H9 (cell line): ENCODE measurements at regions not wholly inside any gene's neighbourhood (a gene's known extent, or its start where the extent isn't known, plus 50 kb on each side); places are given as distances from the start of the nearest gene placed in this dataset.

ENCODE experiments used
- DNase-seq: peaks from one replicate; pipeline ENCODE4 v3.0.0-alpha.2; 2017
- H2AFZ ChIP-seq: one replicate; pipeline ENCODE4 v1.6.1; 2013; ENCODE audit warnings: mild to moderate bottlenecking, low read length, control low read depth, moderate library complexity
- H2AK5ac ChIP-seq: 2 replicates; pipeline ENCODE4 v1.6.1; 2013; ENCODE audit warnings: low read length, control low read depth, mixed read lengths; ENCODE audit not compliant: insufficient read length
- H2BK120ac ChIP-seq: one replicate; pipeline ENCODE4 v1.6.1; 2013; ENCODE audit warnings: low read depth, mild to moderate bottlenecking, low read length, control low read depth, inconsistent platforms; ENCODE audit not compliant: poor library complexity, severe bottlenecking
- H2BK12ac ChIP-seq: 2 replicates; pipeline ENCODE4 v1.6.1; 2013; ENCODE audit warnings: low read length, control low read depth, mixed read lengths, low read depth; ENCODE audit not compliant: insufficient read length
- H2BK15ac ChIP-seq: 2 replicates; pipeline ENCODE4 v1.6.1; 2013; ENCODE audit warnings: low read depth, low read length, control low read depth
- H2BK20ac ChIP-seq: one replicate; pipeline ENCODE4 v1.6.1; 2013; ENCODE audit warnings: low read depth, mild to moderate bottlenecking, low read length, control low read depth, inconsistent platforms; ENCODE audit not compliant: poor library complexity, severe bottlenecking
- H2BK5ac ChIP-seq: 2 replicates; pipeline ENCODE4 v1.6.1; 2013; ENCODE audit warnings: low read length, control low read depth, mixed read lengths; ENCODE audit not compliant: insufficient read length
- H3K14ac ChIP-seq: 2 replicates; pipeline ENCODE4 v1.6.1; 2013; ENCODE audit warnings: low read length, control low read depth; ENCODE audit not compliant: insufficient read depth
- H3K18ac ChIP-seq: 2 replicates; pipeline ENCODE4 v1.6.1; 2013; ENCODE audit warnings: low read depth, mild to moderate bottlenecking, mixed read lengths, low read length, control low read depth; ENCODE audit not compliant: insufficient read length
- H3K23ac ChIP-seq: 2 replicates; pipeline ENCODE4 v1.6.1; 2013; ENCODE audit warnings: low read length, control low read depth, mixed read lengths, low read depth; ENCODE audit not compliant: insufficient read length
- H3K23me2 ChIP-seq: 2 replicates; pipeline ENCODE4 v1.6.1; 2013; ENCODE audit warnings: low read depth, mild to moderate bottlenecking, mixed read lengths, low read length, control low read depth; ENCODE audit not compliant: insufficient read length, poor library complexity, severe bottlenecking
- H3K27ac ChIP-seq: 2 replicates; pipeline ENCODE4 v1.5.1; 2013; ENCODE audit warnings: low read length, control low read depth, mixed read lengths, low read depth; ENCODE audit not compliant: insufficient read length
- H3K27me3 ChIP-seq: 2 replicates; pipeline ENCODE4 v1.6.1; 2013; ENCODE audit warnings: low read length, control low read depth, inconsistent platforms; ENCODE audit not compliant: insufficient read depth
- H3K4ac ChIP-seq: 2 replicates; pipeline ENCODE4 v1.6.1; 2013; ENCODE audit warnings: low read depth, mild to moderate bottlenecking, control low read depth, inconsistent platforms, low read length, moderate library complexity
- H3K4me1 ChIP-seq: 2 replicates; pipeline ENCODE4 v1.6.1; 2013; ENCODE audit warnings: low read length, control low read depth, inconsistent platforms; ENCODE audit not compliant: insufficient read depth
- H3K4me2 ChIP-seq: 2 replicates; pipeline ENCODE4 v1.6.1; 2013; ENCODE audit warnings: low read length, control low read depth, mixed read lengths; ENCODE audit not compliant: insufficient read length, insufficient read depth
- H3K56ac ChIP-seq: 2 replicates; pipeline ENCODE4 v1.6.1; 2013; ENCODE audit warnings: low read depth, mild to moderate bottlenecking, mixed read lengths, low read length, control low read depth; ENCODE audit not compliant: insufficient read length
- H3K79me1 ChIP-seq: 2 replicates; pipeline ENCODE4 v1.6.1; 2013; ENCODE audit warnings: low read depth, mild to moderate bottlenecking, moderate library complexity, low read length, control low read depth, inconsistent platforms; ENCODE audit not compliant: insufficient read depth, poor library complexity, severe bottlenecking
- H3K79me2 ChIP-seq: 2 replicates; pipeline ENCODE4 v1.6.1; 2013; ENCODE audit warnings: low read length, control low read depth, inconsistent platforms; ENCODE audit not compliant: insufficient read depth
- H3K9ac ChIP-seq: 2 replicates; pipeline ENCODE4 v1.6.1; 2013; ENCODE audit warnings: low read length, control low read depth, mixed read lengths; ENCODE audit not compliant: insufficient read length; ENCODE audit errors: extremely low read depth
- H3K9me3 ChIP-seq: one replicate; pipeline ENCODE4 v1.6.1; 2013; ENCODE audit warnings: low read depth, low read length, inconsistent platforms; ENCODE audit not compliant: control insufficient read depth
- H3T11ph ChIP-seq: one replicate; pipeline ENCODE4 v1.6.1; 2013; ENCODE audit warnings: mild to moderate bottlenecking, low read length, control low read depth, inconsistent platforms
- H4K20me1 ChIP-seq: one replicate; pipeline ENCODE4 v1.6.1; 2013; ENCODE audit not compliant: control insufficient read depth, insufficient read length, insufficient read depth
- H4K5ac ChIP-seq: 2 replicates; pipeline ENCODE4 v1.6.1; 2013; ENCODE audit warnings: low read depth, mild to moderate bottlenecking, mixed read lengths, low read length, control low read depth; ENCODE audit not compliant: insufficient read length
- H4K8ac ChIP-seq: replicated peaks from 2 replicates; pipeline ENCODE4 v1.6.1; 2013; ENCODE audit warnings: low read length, control low read depth, mixed read lengths, low read depth; ENCODE audit not compliant: insufficient read length
- H4K91ac ChIP-seq: 2 replicates; pipeline ENCODE4 v1.6.1; 2013; ENCODE audit warnings: low read depth, mild to moderate bottlenecking, moderate library complexity, mixed read lengths, low read length, control low read depth; ENCODE audit not compliant: insufficient read length
- H3K27ac Mint-ChIP-seq, 3 experiments: 2 replicates in 2 of 3; 3 replicates in 1 of 3; pipeline ENCODE4 v1.8.0; 2020 to 2021; ENCODE audit warnings: mixed read lengths in 3 of 3, mild to moderate bottlenecking in 1 of 3, moderate library complexity in 1 of 3
- H3K27me3 Mint-ChIP-seq: 2 replicates; pipeline ENCODE4 v1.8.0; 2021; ENCODE audit warnings: low read depth, mild to moderate bottlenecking, moderate library complexity, mixed read lengths
- H3K36me3 Mint-ChIP-seq, 3 experiments: 2 replicates in 2 of 3; 3 replicates in 1 of 3; pipeline ENCODE4 v1.8.0; 2020 to 2021; ENCODE audit warnings: low read depth in 3 of 3, mixed read lengths in 3 of 3; ENCODE audit not compliant: insufficient read depth in 1 of 3
- H3K4me1 Mint-ChIP-seq, 2 experiments: 2 replicates each; pipeline ENCODE4 v1.8.0; 2020; ENCODE audit warnings: mixed read lengths in 2 of 2
- H3K4me3 Mint-ChIP-seq, 2 experiments: 2 replicates in 1 of 2; 3 replicates in 1 of 2; pipeline ENCODE4 v1.8.0; 2020 to 2021; ENCODE audit warnings: mild to moderate bottlenecking in 2 of 2, mixed read lengths in 2 of 2, moderate library complexity in 1 of 2
- H3K9me3 Mint-ChIP-seq, 2 experiments: 2 replicates in 1 of 2; 3 replicates in 1 of 2; pipeline ENCODE4 v1.8.0; 2020; ENCODE audit warnings: mild to moderate bottlenecking in 2 of 2, mixed read lengths in 2 of 2, moderate library complexity in 1 of 2
- CTCF ChIP-seq: fragments of 200-600 bp; sonication (generic); conservative IDR thresholded peaks from 3 replicates; pipeline ENCODE4 v1.8.0; 2021; ENCODE audit warnings: antibody characterized with exemption, mild to moderate bottlenecking
- WGBS: extraction: QIAGEN DNeasy Blood & Tissue Kit; methylation state at CpG from one replicate; pipeline ENCODE4 v1.1.7; 2013; ENCODE audit warnings: missing lambda C conversion rate, low lambda C conversion rate, mixed read lengths; ENCODE audit not compliant: insufficient read length; ENCODE audit errors: extremely low coverage; 5-methylcytosine and 5-hydroxymethylcytosine counted together

- Histone ChIP-seq H2BK5ac (no peak overlapping the region), H3K23me2 (no peaks in the 10 kb centered on the region), H4K91ac (no peak overlapping the region), H3K9me3 (no peaks in the 10 kb centered on the region), H3K79me2 (no peaks in the 10 kb centered on the region), H2BK12ac (no peak overlapping the region), H4K8ac (no peak overlapping the region), H2AFZ (no peak overlapping the region), H2AK5ac (no peak overlapping the region), H2BK20ac (no peak overlapping the region), H3K9ac (no peak overlapping the region), H4K5ac (no peak overlapping the region), H2BK120ac (no peak overlapping the region), H3K4ac (no peak overlapping the region), H3K14ac (no peak overlapping the region), H3K27me3 (no peaks in the 10 kb centered on the region), H3K4me1 (no peaks in the 10 kb centered on the region), H3K56ac (no peak overlapping the region), H3K27ac (no peak overlapping the region), H3K4me2 (no peak overlapping the region), H2BK15ac (no peak overlapping the region), H3K23ac (no peak overlapping the region), H3K18ac (no peak overlapping the region), H3T11ph (no peak overlapping the region), H3K79me1 (no peaks in the 10 kb centered on the region), H4K20me1 (no peaks in the 10 kb centered on the region)
- H3K36me3 Mint-ChIP-seq: no peaks in the 10 kb centered on the region
- no peaks in the 10 kb centered on the region for H3K27me3 Mint-ChIP-seq
- TF ChIP-seq CTCF: no peak
- no peak overlapping the region for H3K27ac Mint-ChIP-seq
- no peak overlapping the region for H3K4me3 Mint-ChIP-seq
- no peaks in the 10 kb centered on the region for H3K9me3 Mint-ChIP-seq
- WGBS: no CpG with 5 or more reads among the region's 2 CpGs
- no peak for DNase-seq
- H3K4me1 Mint-ChIP-seq: 0 out of 4 replicates have a peak, but pooled peaks cover 0 to 2% of the 10 kb centered on the region in 2 experiments
Observed at GRCh38 chr13:78160793-78161192, 242.2 kb upstream of the EDNRB start.
